Upper lobe of left lung (tissue), 4 donors: ENCODE measurements at regions not wholly inside any gene's neighbourhood (a gene's known extent, or its start where the extent isn't known, plus 50 kb on each side); places are given as distances from the start of the nearest gene placed in this dataset.

Source experiments
- CTCF ChIP-seq, 6 experiments: fragments of 450-650 bp in 4 of 6; fragments of 200-600 bp in 2 of 6; sonication (generic) in 2 of 6; IDR thresholded peaks; one replicate each; pipeline ENCODE4 v1.5.1; 2016 to 2019; ENCODE audit warnings: antibody characterized with exemption in 6 of 6
- POLR2AphosphoS5 ChIP-seq, 2 donors: sonication (generic); formaldehyde crosslinking; IDR thresholded peaks; one replicate each; pipeline ENCODE4 v1.5.1; 2017; ENCODE audit warnings: antibody characterized with exemption in 2 of 2

GRCh38 chr5:62980884-62981283 is 402.3 kb downstream of the LRRC70 start:
- no peak for TF ChIP-seq CTCF (IDR thresholded peaks at IDR 0.05)
- no peak for TF ChIP-seq POLR2AphosphoS5 (IDR thresholded peaks at IDR 0.05)
